ENCODE measurements at regions not wholly inside any gene's neighbourhood (a gene's known extent, or its start where the extent isn't known, plus 50 kb on each side); places are given as distances from the start of the nearest gene placed in this dataset.

- TF ChIP-seq CTCF (IDR thresholded peaks at IDR 0.05; ENCODE audit: low read depth, low read length, poor library complexity, severe bottlenecking) = no peak
- no peak for TF ChIP-seq EZH2phosphoT487 (IDR thresholded peaks at IDR 0.05; ENCODE audit: borderline replicate concordance, low read length)
Measured at GRCh38 chr9:86449246-86449645, 95.0 kb upstream of the TUT7 start.

Data from DOHH2 (cell line).